WERI-Rb-1 (cell line): ENCODE measurements at regions not wholly inside any gene's neighbourhood (a gene's known extent, or its start where the extent isn't known, plus 50 kb on each side); places are given as distances from the start of the nearest gene placed in this dataset.

Experiments used
- DNase-seq: peaks from one replicate; pipeline ENCODE4 v3.0.0-alpha.2; 2020
- H3K27ac ChIP-seq: fragments of 250-450 bp; sonication (Bioruptor Pico); 2 replicates; pipeline ENCODE4 v1.5.1; 2020; ENCODE audit warnings: mild to moderate bottlenecking, moderate library complexity
- H3K27me3 ChIP-seq: fragments of 250-450 bp; sonication (Bioruptor Pico); 2 replicates; pipeline ENCODE4 v1.5.1; 2021; ENCODE audit warnings: mild to moderate bottlenecking, low read depth, moderate library complexity; ENCODE audit not compliant: insufficient read depth, severe bottlenecking
- H3K36me3 ChIP-seq: fragments of 250-450 bp; sonication (Bioruptor Pico); 2 replicates; pipeline ENCODE4 v1.5.1; 2020; ENCODE audit warnings: mild to moderate bottlenecking, moderate library complexity
- H3K4me3 ChIP-seq: 2 replicates; pipeline ENCODE4 v1.5.1; 2011; ENCODE audit warnings: low read depth, mild to moderate bottlenecking, control low read depth, low read length
- H3K9me3 ChIP-seq: fragments of 250-450 bp; sonication (Bioruptor Pico); 2 replicates; pipeline ENCODE4 v1.5.1; 2021; ENCODE audit warnings: mild to moderate bottlenecking, moderate library complexity; ENCODE audit not compliant: severe bottlenecking
- CTCF ChIP-seq: IDR thresholded peaks from 2 replicates; pipeline ENCODE4 v1.5.1; 2011; ENCODE audit warnings: low read depth, mild to moderate bottlenecking, control low read depth, inconsistent platforms, low read length

- no peak for DNase-seq
- Histone ChIP-seq H3K27me3 (no peaks in the 10 kb centered on the region), H3K27ac (no peak overlapping the region), H3K4me3 (no peak overlapping the region), H3K36me3 (no peaks in the 10 kb centered on the region), H3K9me3 (no peaks in the 10 kb centered on the region)
- TF ChIP-seq CTCF, result no peak
Measured at GRCh38 chr7:46819819-46820218, 762.1 kb downstream of the TNS3 start.

GRCh38 chr7:46814516-46815250 is 767.2 kb downstream of the TNS3 start:
- Histone ChIP-seq H3K27ac (no peak overlapping the region), H3K4me3 (no peak overlapping the region), H3K36me3 (no peaks in the 10 kb centered on the region), H3K27me3 (no peaks in the 10 kb centered on the region), H3K9me3 (no peaks in the 10 kb centered on the region)
- TF ChIP-seq CTCF, result no peak
- DNase-seq, result no peak

GRCh38 chr7:46812101-46812675 is 769.7 kb downstream of the TNS3 start:
- H3K27ac ChIP-seq, result no peak overlapping the region
- H3K36me3 ChIP-seq, result no peaks in the 10 kb centered on the region
- H3K9me3 ChIP-seq, result no peaks in the 10 kb centered on the region
- no peak for DNase-seq
- no peaks in the 10 kb centered on the region for H3K27me3 ChIP-seq
- H3K4me3 ChIP-seq, result no peak overlapping the region
- no peak for TF ChIP-seq CTCF

GRCh38 chr7:46811529-46811928 is 770.4 kb downstream of the TNS3 start:
- Histone ChIP-seq H3K9me3 (no peaks in the 10 kb centered on the region), H3K4me3 (no peak overlapping the region), H3K27me3 (no peaks in the 10 kb centered on the region), H3K36me3 (no peaks in the 10 kb centered on the region), H3K27ac (no peak overlapping the region)
- TF ChIP-seq CTCF, result no peak
- peak; percentile 29 for DNase-seq

GRCh38 chr7:46810986-46811385 is 770.9 kb downstream of the TNS3 start:
- no peak for DNase-seq
- Histone ChIP-seq H3K36me3 (no peaks in the 10 kb centered on the region), H3K27me3 (no peaks in the 10 kb centered on the region), H3K4me3 (no peak overlapping the region), H3K9me3 (no peaks in the 10 kb centered on the region), H3K27ac (no peak overlapping the region)
- no peak for TF ChIP-seq CTCF
